GM12878 (cell line): ENCODE measurements at regions not wholly inside any gene's neighbourhood (a gene's known extent, or its start where the extent isn't known, plus 50 kb on each side); places are given as distances from the start of the nearest gene placed in this dataset.

Experiments
- ATAC-seq: fragments of 200-7000 bp; cut with Tn5 transposase; 3 replicates; pipeline ENCODE4 v1.9.1; 2020; ENCODE audit warnings: mild to moderate bottlenecking, moderate library complexity
- BruUV-seq: library from RNA; stranded (reverse); fragments of 400-500 nt; replicated peaks from 2 replicates; lab custom pipeline; 2021; lab: Mats Ljungman, UMichigan
- CTCF ChIA-PET: fragments of 300-600 bp; sonication (Branson Sonifier 250); formaldehyde crosslinking; extraction: SDS; loops from one replicate; lab custom pipeline; 2021; ENCODE audit warnings: inconsistent platforms; lab: Yijun Ruan, JAX
- POLR2A ChIA-PET: fragments of 350-600 bp; formaldehyde crosslinking; extraction: SDS; loops from one replicate; lab custom pipeline; 2021; ENCODE audit warnings: inconsistent platforms; lab: Charles Lee
- RAD21 ChIA-PET: fragments of 300-600 bp; sonication (Branson Sonifier 250); formaldehyde crosslinking; loops from one replicate; lab custom pipeline; 2023; ENCODE audit warnings: antibody characterized with exemption; ENCODE audit not compliant: unreplicated experiment; lab: Charles Lee
- SMC1A ChIA-PET: fragments of 300-600 bp; sonication (Branson Sonifier 250); formaldehyde crosslinking; loops from one replicate; lab custom pipeline; 2023; ENCODE audit not compliant: unreplicated experiment, uncharacterized antibody; lab: Charles Lee
- DNase-seq: peaks from one replicate; pipeline ENCODE4 v3.0.0-alpha.2; 2011; ENCODE audit warnings: low read depth, low spot score
- FAIRE-seq: peaks from 3 replicates; lab custom pipeline; 2011; peaks lifted over from hg19 to GRCh38; lab: Jason Lieb, UNC
- H2AFZ ChIP-seq: 2 replicates; pipeline ENCODE4 v1.6.0; 2011; ENCODE audit warnings: low read depth, low read length, control low read depth; ENCODE audit not compliant: control insufficient read depth
- H3K27ac ChIP-seq: 2 replicates; pipeline ENCODE4 v1.5.1; 2011; ENCODE audit warnings: control low read depth; ENCODE audit not compliant: control insufficient read depth, insufficient read depth
- H3K27me3 ChIP-seq, 2 experiments: replicated peaks in 1 of 2; 2 replicates each; pipeline versions ENCODE4 v1.6.0 to v1.6.1; 2011; ENCODE audit warnings: low read length in 1 of 2; ENCODE audit not compliant: control insufficient read depth in 2 of 2, insufficient read depth in 2 of 2
- H3K36me3 ChIP-seq, 2 experiments: 2 replicates each; pipeline ENCODE4 v1.5.1; 2011; ENCODE audit warnings: low read length in 1 of 2; ENCODE audit not compliant: control insufficient read depth in 2 of 2, insufficient read depth in 2 of 2
- H3K4me1 ChIP-seq: 2 replicates; pipeline ENCODE4 v1.6.1; 2011; ENCODE audit warnings: mild to moderate bottlenecking, low read length, moderate library complexity, mixed read lengths; ENCODE audit not compliant: control insufficient read depth, insufficient read depth
- H3K4me2 ChIP-seq: 2 replicates; pipeline ENCODE4 v1.6.0; 2011; ENCODE audit warnings: control low read depth; ENCODE audit not compliant: control insufficient read depth, insufficient read depth
- H3K4me3 ChIP-seq: fragments of 200-600 bp; sonication (generic); 2 replicates; pipeline ENCODE4 v1.5.1; 2016
- H3K79me2 ChIP-seq: 2 replicates; pipeline ENCODE4 v1.6.0; 2011; ENCODE audit warnings: low read length; ENCODE audit not compliant: control insufficient read depth, insufficient read depth
- H3K9ac ChIP-seq: 2 replicates; pipeline ENCODE4 v1.8.0; 2011; ENCODE audit warnings: low read length, control low read depth, mixed read lengths; ENCODE audit not compliant: control insufficient read depth, insufficient read depth
- H3K9me3 ChIP-seq: replicated peaks from 3 replicates; pipeline ENCODE4 v1.5.1; 2011; ENCODE audit warnings: mild to moderate bottlenecking, low read length; ENCODE audit not compliant: control insufficient read depth, insufficient read depth
- H4K20me1 ChIP-seq: 2 replicates; pipeline ENCODE4 v1.6.0; 2011; ENCODE audit not compliant: control insufficient read depth, insufficient read depth
- BCL11A ChIP-seq: IDR thresholded peaks from 2 replicates; pipeline ENCODE4 v1.6.1; 2011; ENCODE audit warnings: low read depth, low read length
- E2F4 ChIP-seq: IDR thresholded peaks from 2 replicates; pipeline ENCODE4 v1.6.1; 2012; ENCODE audit warnings: low read depth, low read length, improper control_type of control experiment
- ELK1 ChIP-seq: IDR thresholded peaks from 2 replicates; pipeline ENCODE4 v1.6.1; 2012; ENCODE audit warnings: low read depth, low read length, improper control_type of control experiment
- EP300 ChIP-seq, 2 experiments: fragments of 150-350 bp in 1 of 2; IDR thresholded peaks; 2 replicates each; pipeline ENCODE4 v1.6.1; 2011 to 2012; ENCODE audit warnings: low read depth in 2 of 2, low read length in 2 of 2, borderline replicate concordance in 1 of 2, improper control_type of control experiment in 1 of 2, inconsistent platforms in 1 of 2; ENCODE audit not compliant: control insufficient read depth in 1 of 2
- GATAD2B ChIP-seq: fragments of 450-650 bp; conservative IDR thresholded peaks from 2 replicates; pipeline ENCODE4 v1.6.1; 2017; ENCODE audit warnings: low read depth, mild to moderate bottlenecking, moderate library complexity
- HDAC6 ChIP-seq: fragments of 200-600 bp; sonication (generic); IDR thresholded peaks from one replicate; pipeline ENCODE4 v1.8.0; 2017; ENCODE audit warnings: antibody characterized with exemption; ENCODE audit not compliant: unreplicated experiment
- IKZF1 ChIP-seq: fragments of 450-650 bp; conservative IDR thresholded peaks from 2 replicates; pipeline ENCODE4 v1.6.1; 2017; ENCODE audit warnings: antibody characterized with exemption, mild to moderate bottlenecking
- MAX ChIP-seq: IDR thresholded peaks from 2 replicates; pipeline ENCODE4 v1.6.1; 2012; ENCODE audit warnings: low read depth, low read length, improper control_type of control experiment
- PKNOX1 ChIP-seq: fragments of 450-650 bp; IDR thresholded peaks from 2 replicates; pipeline ENCODE4 v1.6.1; 2016; ENCODE audit warnings: mild to moderate bottlenecking
- RB1 ChIP-seq: fragments of 450-650 bp; formaldehyde crosslinking; IDR thresholded peaks from 2 replicates; pipeline ENCODE4 v1.6.1; 2017; ENCODE audit warnings: mild to moderate bottlenecking, borderline replicate concordance
- RELA ChIP-seq: fragments of 450-650 bp; IDR thresholded peaks from 2 replicates; pipeline ENCODE4 v1.8.0; 2014; ENCODE audit warnings: borderline replicate concordance; ENCODE audit not compliant: partially characterized antibody
- SKIL ChIP-seq: fragments of 450-650 bp; IDR thresholded peaks from 2 replicates; pipeline ENCODE4 v1.6.1; 2017; ENCODE audit warnings: mild to moderate bottlenecking, low read depth, inconsistent platforms; ENCODE audit not compliant: poor library complexity, severe bottlenecking
- TAF1 ChIP-seq: IDR thresholded peaks from 2 replicates; pipeline ENCODE4 v1.6.1; 2011; ENCODE audit warnings: mild to moderate bottlenecking, low read depth, low read length, borderline replicate concordance
- ZBTB4 ChIP-seq: fragments of 450-650 bp; formaldehyde crosslinking; IDR thresholded peaks from 2 replicates; pipeline ENCODE4 v1.4.0; 2022; ENCODE audit warnings: mild to moderate bottlenecking, moderate library complexity
- ZNF622 ChIP-seq: fragments of 450-650 bp; IDR thresholded peaks from 2 replicates; pipeline ENCODE4 v1.6.1; 2017; ENCODE audit warnings: mild to moderate bottlenecking, inconsistent platforms
- ZZZ3 ChIP-seq: IDR thresholded peaks from 2 replicates; pipeline ENCODE4 v1.6.1; 2011; ENCODE audit warnings: low read depth; ENCODE audit not compliant: control insufficient read depth, insufficient read length
- WGBS: methylation state at CpG from one replicate; pipeline ENCODE4 v1.1.6; 2016; ENCODE audit warnings: low lambda C conversion rate; ENCODE audit not compliant: insufficient replicate concordance, insufficient coverage; ENCODE audit errors: missing lambda C conversion rate; 5-methylcytosine and 5-hydroxymethylcytosine counted together
- in situ Hi-C: fragments of 300-500 bp; cut with MboI; formaldehyde crosslinking; loops from 9 replicates; pipeline ENCODE4 v1.14.3; 2018; ENCODE audit warnings: mixed read lengths
- intact Hi-C: fragments of 100-400 bp; cut with micrococcal nuclease; formaldehyde crosslinking; loops from one replicate; pipeline ENCODE4 v1.14.2; 2022; ENCODE audit not compliant: unreplicated experiment

- no TSS peak for BruUV-seq
- no peak overlapping the region for H3K4me3 ChIP-seq
- no peaks in the 10 kb centered on the region; a peak in 1 of 4 replicates for H3K27me3 ChIP-seq
- TF ChIP-seq IKZF1: no peak
- TF ChIP-seq E2F4: no peak
- TF ChIP-seq PKNOX1: no peak
- no peak for TF ChIP-seq GATAD2B
- no peak for TF ChIP-seq MAX
- no peak for TF ChIP-seq HDAC6
- no peak for TF ChIP-seq SKIL
- no peak for TF ChIP-seq RB1
- no peak for TF ChIP-seq ZBTB4 (CRISPR knock-in tag)
- no peak for TF ChIP-seq TAF1
- no peak for TF ChIP-seq ZZZ3
- no peak for TF ChIP-seq RELA
- no peak for TF ChIP-seq ZNF622
- TF ChIP-seq BCL11A: no peak
- TF ChIP-seq ELK1: no peak
- no peak for TF ChIP-seq EP300 (IDR thresholded peaks at IDR 0.05; ENCODE audit: borderline replicate concordance in 1 of 2, control insufficient read depth in 1 of 2, low read depth in 2 of 2, low read length in 2 of 2)
- H3K9me3 ChIP-seq: no peaks in the 10 kb centered on the region
- ChIA-PET POLR2A (no interaction called here), RAD21 (no interaction called here), CTCF (no interaction called here), SMC1A (no interaction called here)
- in situ Hi-C loops: no loop called here
- intact Hi-C loops: no loop called here
- H4K20me1 ChIP-seq: no peaks in the 10 kb centered on the region
- DNase-seq: no peak
- no peaks in the 10 kb centered on the region for H3K79me2 ChIP-seq
- 23% methylated on average over 4 of the region's 4 CpGs for WGBS
- H3K9ac ChIP-seq: no peak overlapping the region
- no peak overlapping the region for H3K27ac ChIP-seq
- ATAC-seq: no peak
- no peak overlapping the region for H2AFZ ChIP-seq
- no peak for FAIRE-seq
- no peak overlapping the region for H3K4me2 ChIP-seq
- no peaks in the 10 kb centered on the region for H3K36me3 ChIP-seq
- H3K4me1 ChIP-seq: no peaks in the 10 kb centered on the region
Observed at GRCh38 chr12:115867854-115868253, 409.6 kb downstream of the MED13L start.
